Right kidney (tissue), 1 donor: ENCODE measurements at regions not wholly inside any gene's neighbourhood (a gene's known extent, or its start where the extent isn't known, plus 50 kb on each side); places are given as distances from the start of the nearest gene placed in this dataset.

Experiments used
- DNase-seq: peaks from one replicate; pipeline ENCODE4 v3.0.0-alpha.2; 2016

- DNase-seq, result peak; percentile 39
Measured at GRCh38 chr5:57779383-57780223, 297.0 kb upstream of the ACTBL2 start.

- DNase-seq, result no peak
Measured at GRCh38 chr5:57778501-57779091, 296.0 kb upstream of the ACTBL2 start.

- DNase-seq, result no peak
Measured at GRCh38 chr5:57777174-57777581, 294.6 kb upstream of the ACTBL2 start.

DNA sequence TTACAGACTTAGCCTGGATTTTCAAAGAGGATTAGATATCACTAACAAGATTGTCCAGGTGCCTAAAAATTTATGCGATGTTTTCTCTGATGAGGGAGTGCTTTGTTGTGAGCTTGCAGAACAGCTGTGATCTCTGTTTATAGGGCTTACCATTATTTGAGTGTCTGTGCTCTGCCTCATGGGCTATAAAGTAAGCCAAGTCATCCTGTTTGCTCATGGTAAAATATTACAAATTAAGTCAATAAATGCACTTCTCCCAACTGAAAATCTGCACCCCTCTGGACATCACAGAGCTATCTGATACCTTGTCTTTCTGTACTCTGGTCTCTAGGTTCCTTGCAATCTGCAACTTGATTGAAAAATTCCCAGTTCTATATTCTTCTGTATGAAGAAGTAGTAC is 293.4 kb upstream of the ACTBL2 start:
- no peak for DNase-seq

- DNase-seq, result no peak
Measured at GRCh38 chr5:57774439-57774838, 291.8 kb upstream of the ACTBL2 start.

DNA sequence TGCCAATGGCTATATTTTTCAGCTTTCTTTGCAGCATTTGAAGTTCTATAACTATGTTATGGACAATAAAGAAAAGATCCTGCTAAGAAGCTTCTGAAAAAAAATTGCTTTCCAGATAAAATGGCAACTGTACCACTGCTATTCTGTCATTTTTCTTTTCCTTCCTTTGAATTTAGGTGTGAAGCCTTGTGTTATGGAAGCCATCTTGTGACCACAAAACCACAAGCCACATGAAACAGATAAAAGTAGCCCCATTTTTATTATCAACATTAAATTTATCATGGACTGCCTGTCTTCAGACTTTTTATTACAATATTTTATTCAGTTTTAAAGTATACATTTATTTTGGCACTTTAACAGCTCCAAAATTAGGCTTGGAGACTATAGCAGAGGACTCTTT is 289.9 kb upstream of the ACTBL2 start:
- no peak for DNase-seq

DNA sequence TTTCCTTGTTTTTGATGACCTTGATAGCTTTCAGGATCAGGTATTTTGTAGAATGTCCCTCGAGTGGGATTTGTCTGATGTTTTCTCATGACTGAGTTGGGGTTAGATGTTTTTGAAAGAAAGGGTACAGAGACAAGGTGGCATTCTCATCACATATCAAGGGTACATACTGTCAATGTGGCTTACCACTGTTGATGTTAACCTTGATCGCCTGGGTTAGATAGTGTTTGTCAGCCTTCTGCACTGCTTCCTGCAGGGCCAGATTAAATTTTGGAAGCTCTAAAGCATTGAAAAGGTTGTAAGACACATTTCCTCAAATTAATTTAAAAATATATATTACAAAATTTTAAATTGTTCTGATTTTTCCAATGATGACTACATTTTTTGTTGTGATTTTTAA is 287.4 kb upstream of the ACTBL2 start:
- DNase-seq, result no peak

- DNase-seq, result no peak
Measured at GRCh38 chr5:57768745-57769144, 286.1 kb upstream of the ACTBL2 start.

- no peak for DNase-seq
Measured at GRCh38 chr5:57764479-57765089, 282.0 kb upstream of the ACTBL2 start.

DNA sequence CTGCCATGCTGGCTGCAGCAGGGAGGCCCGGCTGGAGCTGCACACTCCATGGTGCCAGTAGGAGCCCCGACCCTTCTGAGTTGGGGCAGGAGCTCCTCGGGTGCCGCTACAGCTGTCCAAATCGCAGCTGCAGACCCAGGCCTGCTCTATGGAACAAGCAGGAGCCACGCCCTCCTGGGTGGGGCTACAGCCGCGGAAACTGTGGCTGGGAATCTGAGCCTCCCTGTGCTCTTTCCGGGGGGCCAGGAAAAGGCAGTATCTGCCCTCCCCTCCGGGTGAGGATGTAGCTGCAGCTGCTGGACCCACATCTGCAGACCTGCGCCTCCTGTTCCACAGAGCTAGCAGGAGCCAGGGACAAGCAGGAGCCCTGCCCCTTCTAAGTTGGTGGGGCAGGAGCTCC is 278.9 kb upstream of the ACTBL2 start:
- DNase-seq, result no peak

DNA sequence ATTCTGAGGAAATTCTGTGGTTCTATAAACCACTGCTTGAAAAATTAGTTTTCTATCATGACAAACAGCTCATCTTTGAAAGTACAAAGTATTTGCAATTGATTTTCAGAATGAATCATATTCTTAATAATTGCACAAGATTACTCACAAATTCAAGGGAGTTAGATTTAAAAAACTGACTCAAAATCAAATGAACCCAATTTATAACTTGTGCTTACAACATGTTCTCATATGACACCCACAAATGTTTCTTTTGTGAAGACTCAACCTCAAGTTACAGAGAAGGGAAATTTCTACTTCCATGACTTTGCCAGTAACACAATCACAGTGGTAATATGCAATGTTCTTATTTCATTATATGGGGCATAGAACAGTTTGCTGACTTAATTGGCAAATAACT is 272.0 kb upstream of the ACTBL2 start:
- DNase-seq, result no peak

GRCh38 chr5:57753446-57753845 is 270.8 kb upstream of the ACTBL2 start:
- no peak for DNase-seq

DNA sequence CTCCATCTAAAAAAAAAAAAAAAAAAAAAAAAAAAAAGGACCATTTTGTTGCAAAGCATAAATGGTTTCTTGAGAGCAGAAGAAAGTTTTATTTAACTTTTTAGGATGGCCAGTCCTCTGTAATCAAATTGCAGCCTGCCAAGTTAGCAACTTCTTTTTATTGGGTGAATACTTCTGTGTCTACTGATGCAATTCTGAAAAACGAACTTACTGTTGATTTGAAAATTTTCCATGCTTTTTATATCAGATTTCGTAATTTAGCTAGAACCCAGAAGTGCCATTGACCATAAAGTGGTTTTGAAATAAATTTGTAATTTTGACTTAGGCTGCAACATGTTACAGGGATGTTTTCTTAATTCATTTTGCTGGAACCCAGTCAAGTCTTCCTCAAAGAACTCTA is 269.1 kb upstream of the ACTBL2 start:
- DNase-seq, result no peak

GRCh38 chr5:57750891-57751290 is 268.3 kb upstream of the ACTBL2 start:
- DNase-seq, result no peak

DNA sequence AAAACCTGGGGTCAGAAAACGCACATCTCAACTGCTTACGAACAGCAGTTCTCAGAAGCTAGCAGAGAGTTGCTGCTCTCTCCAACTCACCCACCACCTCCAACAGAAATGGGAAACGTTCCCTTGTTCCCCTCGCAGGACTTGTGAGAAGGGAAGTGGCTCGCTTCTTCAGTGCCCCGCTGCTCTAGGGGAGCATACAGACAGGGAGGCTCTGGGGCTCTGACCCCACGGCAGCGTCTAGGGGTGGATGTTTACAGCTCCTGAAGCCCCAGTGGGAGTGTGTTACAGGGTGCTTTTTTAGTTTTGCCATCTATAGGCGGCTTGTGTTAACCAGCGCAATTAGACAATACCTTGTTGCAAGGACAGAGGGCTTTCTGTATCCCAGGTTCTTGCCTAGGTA is 267.7 kb upstream of the ACTBL2 start:
- DNase-seq, result no peak

DNA sequence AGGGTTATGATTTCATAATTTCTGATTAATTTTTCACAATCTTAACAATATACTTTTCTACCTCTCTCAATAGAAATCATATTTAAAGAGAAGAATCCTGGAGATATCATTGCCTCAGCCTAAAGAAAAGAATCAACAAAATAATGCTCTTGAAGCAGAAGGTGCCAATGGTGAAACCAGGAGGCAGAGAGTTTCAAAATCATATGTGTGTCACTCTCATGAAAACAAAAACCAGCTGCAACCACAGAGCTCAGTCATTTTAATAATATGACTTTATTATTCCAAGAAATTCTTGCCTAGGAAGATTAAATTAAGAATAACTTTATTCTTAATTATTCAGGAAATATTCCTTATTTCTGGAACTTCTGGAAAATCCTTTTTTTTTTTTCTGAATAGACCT is 266.8 kb upstream of the ACTBL2 start:
- no peak for DNase-seq

GRCh38 chr5:57745700-57746651 is 263.4 kb upstream of the ACTBL2 start:
- DNase-seq, result peak; percentile 6

DNA sequence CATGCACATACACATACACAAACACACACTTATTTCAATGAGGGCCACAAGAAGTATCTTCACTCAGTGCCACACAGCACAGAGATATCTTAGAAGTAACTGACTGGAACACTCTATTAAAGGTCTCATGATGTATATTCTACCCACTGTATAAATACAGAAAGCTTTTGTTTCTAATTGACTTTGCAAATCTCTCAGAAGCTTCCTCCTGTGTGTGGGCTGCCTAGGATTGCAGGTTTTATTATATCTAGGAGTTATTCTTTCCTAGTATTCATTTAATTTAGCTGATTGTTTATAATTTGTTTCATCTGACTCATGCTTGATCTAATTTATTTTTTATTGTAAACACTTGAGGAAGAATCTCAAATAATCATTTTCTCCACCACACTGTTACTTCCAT is 262.4 kb upstream of the ACTBL2 start:
- DNase-seq, result no peak

GRCh38 chr5:57741336-57741735 is 258.7 kb upstream of the ACTBL2 start:
- no peak for DNase-seq

GRCh38 chr5:57738787-57739186 is 256.2 kb upstream of the ACTBL2 start:
- DNase-seq, result no peak

DNA sequence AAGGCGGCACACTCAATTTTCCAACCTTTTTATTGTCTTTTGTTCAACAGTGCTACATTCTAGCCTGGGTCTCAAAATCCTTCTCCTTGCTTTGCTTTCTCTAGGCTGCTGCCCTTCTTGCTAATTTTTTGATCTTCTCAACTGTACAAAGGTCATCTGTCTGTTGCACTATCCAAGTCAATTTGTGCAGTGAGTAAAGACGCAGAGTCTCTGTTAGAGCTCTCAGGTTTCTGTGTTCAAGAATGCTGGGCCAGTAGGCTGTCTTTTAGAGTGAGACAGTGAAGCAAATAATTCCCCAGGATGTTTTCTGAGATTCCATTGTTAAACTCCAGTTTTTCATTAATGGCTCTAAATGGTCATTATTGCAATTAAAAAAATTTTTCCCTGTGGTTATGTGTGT is 255.7 kb upstream of the ACTBL2 start:
- DNase-seq, result no peak

- DNase-seq, result no peak
Measured at GRCh38 chr5:57736716-57737115, 254.1 kb upstream of the ACTBL2 start.
